SK-N-MC (cell line): ENCODE measurements at regions not wholly inside any gene's neighbourhood (a gene's known extent, or its start where the extent isn't known, plus 50 kb on each side); places are given as distances from the start of the nearest gene placed in this dataset.

Experiments used
- EZH2 ChIP-seq: fragments of 200-600 bp; sonication (generic); IDR thresholded peaks from one replicate; pipeline ENCODE4 v1.6.1; 2017; ENCODE audit warnings: antibody characterized with exemption
- FOXP2 ChIP-seq: optimal IDR thresholded peaks from 2 replicates; pipeline ENCODE3; 2011; ENCODE audit warnings: mild to moderate bottlenecking, moderate library complexity; ENCODE audit not compliant: insufficient read depth; ENCODE audit errors: extremely low read length, control extremely low read depth
- POLR2AphosphoS5 ChIP-seq: IDR thresholded peaks from 2 replicates; pipeline ENCODE4 v1.6.1; 2012; ENCODE audit warnings: mild to moderate bottlenecking, low read depth, low read length, borderline replicate concordance

DNA sequence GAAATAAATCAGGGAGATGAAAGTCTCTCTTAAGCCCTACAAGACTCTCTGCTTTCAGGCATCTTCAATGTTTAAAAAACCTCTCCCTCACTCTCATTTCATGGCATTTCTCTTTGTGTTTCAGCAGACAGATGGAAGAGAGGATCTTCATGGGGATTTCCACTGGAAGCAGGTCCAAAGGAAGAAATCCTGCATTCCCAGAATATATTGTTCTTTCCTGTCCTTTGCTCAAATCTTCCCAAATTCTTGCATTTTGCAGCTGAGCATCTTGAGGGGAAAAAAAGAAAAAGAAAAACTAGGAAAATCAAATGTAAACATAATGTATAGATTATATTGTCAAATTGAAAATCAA, 382.2 kb downstream of the ENC1 start:
- no peak for TF ChIP-seq POLR2AphosphoS5
- TF ChIP-seq FOXP2 = no peak
- TF ChIP-seq EZH2 = no peak
